MM.1S (cell line): ENCODE measurements at regions not wholly inside any gene's neighbourhood (a gene's known extent, or its start where the extent isn't known, plus 50 kb on each side); places are given as distances from the start of the nearest gene placed in this dataset.

Source experiments
- DNase-seq: peaks from one replicate; pipeline ENCODE4 v3.0.0-alpha.2; 2015
- H2AFZ ChIP-seq: fragments of 300-600 bp; sonication (generic); 2 replicates; pipeline ENCODE4 v1.6.0; 2016; ENCODE audit warnings: antibody characterized with exemption, low read length
- H3F3A ChIP-seq: fragments of 300-600 bp; sonication (generic); 2 replicates; pipeline ENCODE4 v1.6.1; 2016; ENCODE audit warnings: mild to moderate bottlenecking, antibody characterized with exemption, low read length, moderate library complexity, mixed read lengths; ENCODE audit not compliant: insufficient read depth
- H3K27ac ChIP-seq: fragments of 300-600 bp; sonication (generic); 2 replicates; pipeline ENCODE4 v1.5.1; 2016; ENCODE audit warnings: mild to moderate bottlenecking, low read length
- H3K27me3 ChIP-seq: fragments of 300-600 bp; sonication (generic); replicated peaks from 2 replicates; pipeline ENCODE4 v1.6.0; 2016; ENCODE audit warnings: low read length; ENCODE audit not compliant: insufficient read depth
- H3K36me3 ChIP-seq: fragments of 300-600 bp; sonication (generic); replicated peaks from 2 replicates; pipeline ENCODE4 v1.6.1; 2016; ENCODE audit warnings: mild to moderate bottlenecking, low read length, mixed read lengths; ENCODE audit not compliant: insufficient read depth
- H3K4me1 ChIP-seq: fragments of 300-600 bp; sonication (generic); 2 replicates; pipeline ENCODE4 v1.6.1; 2016; ENCODE audit warnings: low read length, mixed read lengths
- H3K4me2 ChIP-seq: fragments of 300-600 bp; sonication (generic); 2 replicates; pipeline ENCODE4 v1.6.0; 2016; ENCODE audit warnings: low read depth, low read length
- H3K4me3 ChIP-seq: fragments of 300-600 bp; sonication (generic); 2 replicates; pipeline ENCODE4 v1.5.1; 2016; ENCODE audit warnings: low read length, mixed read lengths
- H3K79me2 ChIP-seq: fragments of 300-600 bp; sonication (generic); 2 replicates; pipeline ENCODE4 v1.6.1; 2016; ENCODE audit warnings: mixed run types, low read length, mixed read lengths
- H3K9ac ChIP-seq: fragments of 300-600 bp; sonication (generic); 2 replicates; pipeline ENCODE4 v1.6.1; 2016; ENCODE audit warnings: low read length, mixed read lengths
- H3K9me2 ChIP-seq: fragments of 300-600 bp; sonication (generic); replicated peaks from 2 replicates; pipeline ENCODE4 v1.6.1; 2016; ENCODE audit warnings: mild to moderate bottlenecking, low read length, mixed read lengths; ENCODE audit not compliant: insufficient read depth
- H3K9me3 ChIP-seq: fragments of 300-600 bp; sonication (generic); replicated peaks from 2 replicates; pipeline ENCODE4 v1.6.1; 2016; ENCODE audit warnings: mild to moderate bottlenecking, low read length, mixed read lengths; ENCODE audit not compliant: insufficient read depth
- H4K20me1 ChIP-seq: fragments of 300-600 bp; sonication (generic); 2 replicates; pipeline ENCODE4 v1.6.1; 2016; ENCODE audit warnings: mild to moderate bottlenecking, low read length, moderate library complexity, mixed read lengths; ENCODE audit not compliant: insufficient read depth
- CTCF ChIP-seq: fragments of 300-600 bp; sonication (generic); IDR thresholded peaks from 2 replicates; pipeline ENCODE4 v1.5.1; 2016; ENCODE audit warnings: antibody characterized with exemption, low read length, mixed read lengths
- EZH2 ChIP-seq: fragments of 300-600 bp; sonication (generic); optimal IDR thresholded peaks from 2 replicates; pipeline ENCODE3; 2017; ENCODE audit warnings: low read depth, mild to moderate bottlenecking, antibody characterized with exemption, low read length, mixed read lengths
- EZH2phosphoT487 ChIP-seq: fragments of 300-600 bp; sonication (generic); IDR thresholded peaks from 2 replicates; pipeline ENCODE4 v1.6.1; 2018; ENCODE audit warnings: antibody characterized with exemption, low read length

DNA sequence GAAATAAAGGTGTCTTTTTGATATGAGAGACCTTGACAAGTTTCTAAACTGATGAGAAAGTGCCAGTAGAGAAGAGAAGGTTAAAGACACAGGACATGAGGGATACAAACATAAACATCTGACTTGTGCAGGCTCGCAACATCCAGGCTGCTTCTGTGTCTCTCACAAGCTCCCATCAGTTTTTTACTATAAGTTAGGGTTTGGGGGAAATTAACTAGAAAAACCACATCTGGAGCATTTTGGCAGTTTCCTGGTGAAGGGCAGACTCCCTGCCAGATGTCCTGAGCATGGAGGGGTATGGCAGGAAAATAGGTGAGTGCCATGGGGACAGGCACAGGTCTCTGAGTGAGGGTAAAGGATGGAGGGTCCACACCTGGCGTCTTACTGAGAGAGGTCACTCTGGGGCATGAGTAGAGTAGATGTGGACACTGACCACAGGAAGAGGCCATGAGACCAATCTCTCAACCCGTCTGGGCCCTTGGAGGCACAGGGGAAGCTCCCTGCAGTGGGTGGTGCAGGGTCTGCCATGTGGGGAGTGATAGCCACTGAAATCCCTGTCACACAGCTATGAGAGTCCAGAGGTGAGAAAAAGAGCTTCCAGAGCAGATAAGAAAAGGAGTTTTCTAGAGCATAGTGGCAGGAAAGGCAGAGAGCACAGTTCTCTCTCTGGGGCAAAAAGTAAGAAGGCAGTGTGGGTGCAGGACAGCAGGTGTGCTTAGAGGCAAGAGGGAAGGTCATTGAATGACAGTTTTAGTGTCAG, 193.3 kb upstream of the SYNDIG1 start:
- Histone ChIP-seq H3K9me2 (no peaks in the 10 kb centered on the region), H3K36me3 (no peaks in the 10 kb centered on the region), H2AFZ (no peak overlapping the region), H3K4me2 (no peak overlapping the region), H3K27ac (no peak overlapping the region), H3K9me3 (no peaks in the 10 kb centered on the region), H3K4me1 (no peaks in the 10 kb centered on the region), H3K27me3 (no peaks in the 10 kb centered on the region), H3F3A (no peaks in the 10 kb centered on the region), H3K4me3 (no peak overlapping the region), H4K20me1 (no peaks in the 10 kb centered on the region), H3K9ac (no peak overlapping the region), H3K79me2 (no peaks in the 10 kb centered on the region)
- no peak for DNase-seq
- TF ChIP-seq EZH2: no peak
- TF ChIP-seq CTCF: no peak
- TF ChIP-seq EZH2phosphoT487: no peak

DNA sequence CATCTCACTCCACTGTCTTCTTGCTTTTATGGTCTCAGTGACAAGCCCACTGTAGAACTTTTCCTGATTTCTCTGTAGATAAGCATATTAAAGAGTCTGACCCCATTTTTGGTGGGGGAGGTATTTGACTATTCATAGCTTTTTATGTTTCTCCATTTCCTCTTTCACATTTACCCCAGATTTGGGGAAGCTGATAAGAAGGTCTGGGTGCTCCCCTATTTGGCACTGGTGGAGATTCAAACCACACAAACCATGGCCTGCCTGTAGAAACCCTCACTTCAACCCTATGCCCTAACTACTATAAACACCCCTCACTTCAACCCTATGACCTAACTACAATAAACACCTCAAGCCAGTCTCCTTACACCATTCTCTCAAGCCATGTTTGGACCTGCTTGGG, 196.2 kb upstream of the SYNDIG1 start:
- no peaks in the 10 kb centered on the region for H3K27me3 ChIP-seq
- H3K4me3 ChIP-seq: no peak overlapping the region
- H3K79me2 ChIP-seq: no peaks in the 10 kb centered on the region
- no peak overlapping the region for H2AFZ ChIP-seq
- H4K20me1 ChIP-seq: no peaks in the 10 kb centered on the region
- H3K4me1 ChIP-seq: no peaks in the 10 kb centered on the region
- H3F3A ChIP-seq: no peaks in the 10 kb centered on the region
- TF ChIP-seq CTCF (no peak), EZH2phosphoT487 (no peak), EZH2 (no peak)
- no peak overlapping the region for H3K27ac ChIP-seq
- H3K4me2 ChIP-seq: no peak overlapping the region
- H3K9ac ChIP-seq: no peak overlapping the region
- no peaks in the 10 kb centered on the region for H3K9me2 ChIP-seq
- no peaks in the 10 kb centered on the region for H3K36me3 ChIP-seq
- H3K9me3 ChIP-seq: no peaks in the 10 kb centered on the region
- DNase-seq: no peak

- Histone ChIP-seq H3K36me3 (no peaks in the 10 kb centered on the region), H3K27ac (no peak overlapping the region), H3K9me3 (no peaks in the 10 kb centered on the region), H3K4me3 (no peak overlapping the region), H3K9ac (no peak overlapping the region), H3K9me2 (no peaks in the 10 kb centered on the region), H3K4me2 (no peak overlapping the region), H2AFZ (no peak overlapping the region), H3F3A (no peaks in the 10 kb centered on the region), H3K4me1 (no peaks in the 10 kb centered on the region), H3K27me3 (no peaks in the 10 kb centered on the region), H3K79me2 (no peaks in the 10 kb centered on the region), H4K20me1 (no peaks in the 10 kb centered on the region)
- TF ChIP-seq EZH2: no peak
- TF ChIP-seq CTCF: no peak
- no peak for TF ChIP-seq EZH2phosphoT487
- DNase-seq: no peak
Measured at GRCh38 chr20:24261351-24261750, 208.1 kb upstream of the SYNDIG1 start.
